OCI-LY7 (cell line): ENCODE measurements at regions not wholly inside any gene's neighbourhood (a gene's known extent, or its start where the extent isn't known, plus 50 kb on each side); places are given as distances from the start of the nearest gene placed in this dataset.

Source experiments
- CTCF ChIP-seq: fragments of 200-600 bp; sonication (generic); conservative IDR thresholded peaks from 2 replicates; pipeline ENCODE4 v1.5.1; 2014; ENCODE audit warnings: mild to moderate bottlenecking, antibody characterized with exemption, low read length, moderate library complexity, mixed read lengths
- EZH2phosphoT487 ChIP-seq: fragments of 200-600 bp; sonication (generic); IDR thresholded peaks from 2 replicates; pipeline ENCODE4 v1.6.1; 2018; ENCODE audit warnings: low read depth, borderline replicate concordance, mild to moderate bottlenecking, mixed run types, antibody characterized with exemption, low read length, moderate library complexity, mixed read lengths

DNA sequence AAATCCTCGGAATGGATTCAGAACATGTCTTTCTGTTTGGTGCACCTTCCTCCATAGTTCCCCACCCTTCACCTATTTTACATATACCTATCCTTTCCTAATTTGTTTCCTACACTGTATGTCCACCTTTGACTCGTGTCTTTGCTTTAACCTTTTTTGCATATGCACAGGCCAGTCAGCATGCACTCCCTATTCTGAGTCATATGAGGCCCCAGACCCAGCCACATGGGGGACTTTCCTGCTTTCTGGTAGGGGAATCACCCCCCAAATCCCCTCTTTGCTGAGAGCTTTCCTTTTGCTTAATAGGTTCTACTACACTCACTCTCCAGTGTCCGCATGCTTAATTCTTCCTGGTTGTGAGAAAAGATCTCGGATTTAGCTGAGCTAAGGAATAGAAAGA is 393.8 kb upstream of the IMPG1 start:
- TF ChIP-seq CTCF: no peak
- no peak for TF ChIP-seq EZH2phosphoT487
